K562 (cell line): ENCODE measurements at regions not wholly inside any gene's neighbourhood (a gene's known extent, or its start where the extent isn't known, plus 50 kb on each side); places are given as distances from the start of the nearest gene placed in this dataset.

Experiments used
- ATAC-seq: fragments of 200-7000 bp; cut with Tn5 transposase; 3 replicates; pipeline ENCODE4 v1.9.1; 2020; ENCODE audit warnings: moderate library complexity
- BruUV-seq: library from RNA; stranded (reverse); fragments of 400-500 nt; replicated peaks from 2 replicates; lab custom pipeline; 2021; lab: Mats Ljungman, UMichigan
- CTCF ChIA-PET: fragments of 300-600 bp; formaldehyde crosslinking; extraction: SDS; loops from one replicate; lab custom pipeline; 2021; ENCODE audit warnings: low intra/inter-chr PET ratio; lab: Yijun Ruan, JAX
- POLR2A ChIA-PET: fragments of 300-600, 350-650 bp; sonication (Branson Sonifier 250); formaldehyde crosslinking; extraction: SDS; loops from one replicate; lab custom pipeline; 2021; ENCODE audit warnings: antibody characterized with exemption, inconsistent platforms; lab: Yijun Ruan, JAX
- DNase-seq, 4 experiments: peaks; one replicate each; pipeline versions ENCODE4 v3.0.0 to v3.0.0-alpha.2; 2011 to 2018; ENCODE audit warnings: low spot score in 3 of 4, mixed read lengths in 3 of 4; ENCODE audit errors: extremely low read depth in 1 of 4
- FAIRE-seq: peaks from 2 replicates; lab custom pipeline; 2011; peaks lifted over from hg19 to GRCh38; lab: Jason Lieb, UNC
- H2AFZ ChIP-seq: 2 replicates; pipeline ENCODE4 v1.6.0; 2011; ENCODE audit warnings: low read depth, low read length, control low read depth, inconsistent platforms
- H3K27ac ChIP-seq: fragments of 200-600 bp; 3 replicates; pipeline ENCODE4 v1.8.0; 2011; ENCODE audit warnings: low read depth, mild to moderate bottlenecking, control low read depth, inconsistent platforms, low read length, moderate library complexity, mixed read lengths; ENCODE audit errors: extremely low read depth
- H3K27me3 ChIP-seq, 2 experiments: fragments of 300-600 bp in 1 of 2; 2 replicates in 1 of 2; 3 replicates in 1 of 2; pipeline versions ENCODE4 v1.6.0 to v1.8.0; 2011; ENCODE audit warnings: inconsistent platforms in 2 of 2, low read length in 2 of 2, mild to moderate bottlenecking in 1 of 2, mixed read lengths in 1 of 2, moderate library complexity in 1 of 2; ENCODE audit not compliant: control insufficient read depth in 2 of 2, insufficient read depth in 2 of 2
- H3K36me3 ChIP-seq: fragments of 300-600 bp; 3 replicates; pipeline ENCODE4 v1.8.0; 2011; ENCODE audit warnings: mild to moderate bottlenecking, low read length, inconsistent platforms; ENCODE audit not compliant: control insufficient read depth, insufficient read depth
- H3K4me1 ChIP-seq, 2 experiments: fragments of 200-600 bp in 1 of 2; replicated peaks in 1 of 2; 2 replicates in 1 of 2; 3 replicates in 1 of 2; pipeline versions ENCODE4 v1.5.1 to v1.8.0; 2011; ENCODE audit warnings: inconsistent platforms in 2 of 2, low read length in 2 of 2, mild to moderate bottlenecking in 1 of 2, mixed read lengths in 1 of 2, moderate library complexity in 1 of 2; ENCODE audit not compliant: control insufficient read depth in 2 of 2, insufficient read depth in 2 of 2
- H3K4me2 ChIP-seq: 2 replicates; pipeline ENCODE4 v1.6.1; 2011; ENCODE audit warnings: low read length, control low read depth, inconsistent platforms, mixed read lengths; ENCODE audit not compliant: insufficient read depth
- H3K4me3 ChIP-seq: fragments of 200-600 bp; sonication (generic), shearing (Covaris generic); 2 replicates; pipeline ENCODE4 v1.5.1; 2016; ENCODE audit warnings: control low read depth, inconsistent platforms
- H3K79me2 ChIP-seq: fragments of 200-600 bp; 3 replicates; pipeline ENCODE4 v1.8.0; 2011; ENCODE audit warnings: low read length, inconsistent platforms; ENCODE audit not compliant: control insufficient read depth, insufficient read depth
- H3K9ac ChIP-seq, 2 experiments: 2 replicates each; pipeline versions ENCODE4 v1.6.0 to v1.6.1; 2011; ENCODE audit warnings: low read depth in 2 of 2, low read length in 2 of 2, control low read depth in 1 of 2, inconsistent platforms in 1 of 2, mild to moderate bottlenecking in 1 of 2, mixed read lengths in 1 of 2; ENCODE audit not compliant: insufficient read depth in 1 of 2
- H3K9me1 ChIP-seq: one replicate; pipeline ENCODE4 v1.6.0; 2011; ENCODE audit warnings: inconsistent platforms, mild to moderate bottlenecking, low read length, moderate library complexity; ENCODE audit not compliant: control insufficient read depth, insufficient read depth
- H3K9me3 ChIP-seq: replicated peaks from 2 replicates; pipeline ENCODE4 v1.5.1; 2011; ENCODE audit warnings: low read depth, low read length, inconsistent platforms; ENCODE audit not compliant: control insufficient read depth, insufficient read depth
- H4K20me1 ChIP-seq: replicated peaks from 2 replicates; pipeline ENCODE4 v1.6.1; 2011; ENCODE audit warnings: low read length, inconsistent platforms, mixed read lengths; ENCODE audit not compliant: control insufficient read depth, insufficient read depth
- ETV1 ChIP-seq: fragments of 450-650 bp; conservative IDR thresholded peaks from 2 replicates; pipeline ENCODE4 v1.6.1; 2016; ENCODE audit warnings: missing genetic modification characterization, control low read depth, low read depth, missing compliant biosample characterization
- FOXO4 ChIP-seq: fragments of 450-650 bp; formaldehyde crosslinking; IDR thresholded peaks from 2 replicates; pipeline ENCODE4 v1.4.0; 2020; ENCODE audit warnings: mild to moderate bottlenecking, moderate library complexity
- KLF6 ChIP-seq: fragments of 250-450 bp; sonication (Bioruptor Pico); IDR thresholded peaks from 2 replicates; pipeline ENCODE4 v1.4.0; 2020; ENCODE audit warnings: mild to moderate bottlenecking, moderate library complexity, borderline replicate concordance
- LEF1 ChIP-seq: fragments of 450-650 bp; IDR thresholded peaks from 2 replicates; pipeline ENCODE4 v1.6.1; 2016; ENCODE audit warnings: mild to moderate bottlenecking
- NCOA1 ChIP-seq: fragments of 450-650 bp; IDR thresholded peaks from 2 replicates; pipeline ENCODE4 v1.6.1; 2016; ENCODE audit warnings: low read depth
- NCOA2 ChIP-seq, 2 experiments: fragments of 450-650 bp; IDR thresholded peaks; 2 replicates each; pipeline ENCODE4 v1.6.1; 2018; ENCODE audit warnings: mild to moderate bottlenecking in 2 of 2, moderate library complexity in 1 of 2; ENCODE audit not compliant: partially characterized antibody in 2 of 2
- NRF1 ChIP-seq, 2 experiments: fragments of 450-650 bp; IDR thresholded peaks in 1 of 2; conservative IDR thresholded peaks in 1 of 2; 2 replicates each; pipeline ENCODE4 v1.6.1; 2014; ENCODE audit warnings: mild to moderate bottlenecking in 2 of 2
- POLR2H ChIP-seq: IDR thresholded peaks from 2 replicates; pipeline ENCODE4 v1.6.1; 2016; ENCODE audit warnings: missing genetic modification characterization, low read depth, mild to moderate bottlenecking, control low read depth, missing compliant biosample characterization, moderate library complexity
- RFX1 ChIP-seq: fragments of 450-650 bp; IDR thresholded peaks from 2 replicates; pipeline ENCODE4 v1.6.1; 2016; ENCODE audit warnings: mild to moderate bottlenecking, moderate library complexity
- SLC30A9 ChIP-seq: fragments of 250-450 bp; sonication (Bioruptor Pico); IDR thresholded peaks from 2 replicates; pipeline ENCODE4 v1.8.0; 2022; ENCODE audit warnings: mild to moderate bottlenecking, moderate library complexity
- TAF9B ChIP-seq: fragments of 450-650 bp; IDR thresholded peaks from 2 replicates; pipeline ENCODE4 v1.6.1; 2018; ENCODE audit warnings: mild to moderate bottlenecking; ENCODE audit not compliant: partially characterized antibody
- TEAD1 ChIP-seq, 2 experiments: fragments of 450-650 bp in 1 of 2; sonication (generic) in 1 of 2; formaldehyde crosslinking; IDR thresholded peaks; 2 replicates each; pipeline versions ENCODE4 v1.4.0 to v1.8.0; 2020 to 2022; ENCODE audit warnings: mild to moderate bottlenecking in 2 of 2, missing genetic modification reagents in 1 of 2
- TSC22D4 ChIP-seq: fragments of 450-650 bp; IDR thresholded peaks from 2 replicates; pipeline ENCODE4 v1.6.1; 2016; ENCODE audit warnings: missing genetic modification characterization, missing biosample characterization, control low read depth
- YBX1 ChIP-seq: fragments of 450-650 bp; IDR thresholded peaks from 2 replicates; pipeline ENCODE4 v1.7.1; 2016; ENCODE audit warnings: mild to moderate bottlenecking
- ZBTB7A ChIP-seq: IDR thresholded peaks from 2 replicates; pipeline ENCODE4 v1.6.1; 2011; ENCODE audit warnings: low read depth, mild to moderate bottlenecking, low read length, moderate library complexity, borderline replicate concordance; ENCODE audit not compliant: control insufficient read depth
- ZNF12 ChIP-seq: sonication (generic); formaldehyde crosslinking; IDR thresholded peaks from 2 replicates; pipeline ENCODE4 v1.4.0; 2020; ENCODE audit warnings: mild to moderate bottlenecking, missing genetic modification reagents
- ZNF197 ChIP-seq: fragments of 200-800 bp; sonication (Bioruptor generic); IDR thresholded peaks from 2 replicates; pipeline ENCODE4 v1.6.1; 2016; ENCODE audit warnings: low read depth, missing genetic modification characterization, missing compliant biosample characterization
- ZNF282 ChIP-seq: sonication (generic); formaldehyde crosslinking; IDR thresholded peaks from 2 replicates; pipeline ENCODE4 v1.8.1; 2023; ENCODE audit warnings: missing genetic modification reagents
- ZNF511 ChIP-seq: sonication (generic); formaldehyde crosslinking; IDR thresholded peaks from 2 replicates; pipeline ENCODE4 v1.8.0; 2022; ENCODE audit warnings: mild to moderate bottlenecking, missing genetic modification reagents
- WGBS: fragments of 100-300 bp; shearing (Covaris generic); methylation state at CpG from one replicate; pipeline ENCODE4 v1.1.6; 2016; ENCODE audit warnings: low coverage, mixed read lengths; ENCODE audit not compliant: insufficient coverage; ENCODE audit errors: missing lambda C conversion rate; 5-methylcytosine and 5-hydroxymethylcytosine counted together
- in situ Hi-C: fragments of 300-500 bp; cut with MboI; formaldehyde crosslinking; loops from 4 replicates; pipeline ENCODE4 v1.15.0; 2018; ENCODE audit warnings: inconsistent platforms, mixed read lengths
- intact Hi-C: fragments of 100-400 bp; cut with micrococcal nuclease; formaldehyde crosslinking; loops from 2 replicates; pipeline ENCODE4 v1.14.2; 2022

- POLR2A ChIA-PET = no interaction called here
- Histone ChIP-seq H3K9me3 (no peaks in the 10 kb centered on the region), H3K79me2 (no peaks in the 10 kb centered on the region), H3K4me1 (no peaks in the 10 kb centered on the region), H3K9me1 (no peaks in the 10 kb centered on the region), H3K36me3 (no peaks in the 10 kb centered on the region), H3K4me3 (no peak overlapping the region), H3K27me3 (no peaks in the 10 kb centered on the region), H4K20me1 (no peaks in the 10 kb centered on the region), H3K4me2 (no peak overlapping the region), H3K9ac (no peak overlapping the region), H3K27ac (no peak overlapping the region), H2AFZ (no peak overlapping the region)
- no TSS peak for BruUV-seq
- ATAC-seq = no peak
- intact Hi-C loops (no loop called here), in situ Hi-C loops (no loop called here)
- CTCF ChIA-PET = no interaction called here
- WGBS = 0% methylated on average over 2 of the region's 2 CpGs
- DNase-seq = no peak
- FAIRE-seq = no peak
- TF ChIP-seq KLF6 (CRISPR knock-in tag) (no peak), ZBTB7A (no peak), POLR2H (tag) (no peak), NCOA1 (no peak), FOXO4 (CRISPR knock-in tag) (no peak), NRF1 (conservative IDR thresholded peaks at IDR 0.05 in 1 of 2, IDR thresholded peaks at IDR 0.05 in 1 of 2) (no peak), ZNF12 (CRISPR knock-in tag) (no peak), SLC30A9 (no peak), TEAD1 (CRISPR knock-in tag; IDR thresholded peaks at IDR 0.05) (no peak), ZNF197 (no peak), LEF1 (no peak), ZNF282 (CRISPR knock-in tag) (no peak), ZNF511 (CRISPR knock-in tag) (no peak), NCOA2 (IDR thresholded peaks at IDR 0.05; ENCODE audit: partially characterized antibody in 2 of 2) (no peak), TSC22D4 (tag) (no peak), RFX1 (no peak), YBX1 (no peak), ETV1 (no peak), TAF9B (no peak)
Measured at GRCh38 chr10:83176901-83177300, 962.4 kb upstream of the GHITM start.
